AML-193 (cell line): ENCODE measurements at regions not wholly inside any gene's neighbourhood (a gene's known extent, or its start where the extent isn't known, plus 50 kb on each side); places are given as distances from the start of the nearest gene placed in this dataset.
"Not testable (repeated sequence)": the region's sequence is repeated elsewhere in the genome, so short reads cannot be mapped to it uniquely, and the experiment has no call there.

Experiments
- DNase-seq, 2 experiments: peaks; one replicate each; lab custom pipeline; 2025; lab: John Stamatoyannopoulos, UW

DNA sequence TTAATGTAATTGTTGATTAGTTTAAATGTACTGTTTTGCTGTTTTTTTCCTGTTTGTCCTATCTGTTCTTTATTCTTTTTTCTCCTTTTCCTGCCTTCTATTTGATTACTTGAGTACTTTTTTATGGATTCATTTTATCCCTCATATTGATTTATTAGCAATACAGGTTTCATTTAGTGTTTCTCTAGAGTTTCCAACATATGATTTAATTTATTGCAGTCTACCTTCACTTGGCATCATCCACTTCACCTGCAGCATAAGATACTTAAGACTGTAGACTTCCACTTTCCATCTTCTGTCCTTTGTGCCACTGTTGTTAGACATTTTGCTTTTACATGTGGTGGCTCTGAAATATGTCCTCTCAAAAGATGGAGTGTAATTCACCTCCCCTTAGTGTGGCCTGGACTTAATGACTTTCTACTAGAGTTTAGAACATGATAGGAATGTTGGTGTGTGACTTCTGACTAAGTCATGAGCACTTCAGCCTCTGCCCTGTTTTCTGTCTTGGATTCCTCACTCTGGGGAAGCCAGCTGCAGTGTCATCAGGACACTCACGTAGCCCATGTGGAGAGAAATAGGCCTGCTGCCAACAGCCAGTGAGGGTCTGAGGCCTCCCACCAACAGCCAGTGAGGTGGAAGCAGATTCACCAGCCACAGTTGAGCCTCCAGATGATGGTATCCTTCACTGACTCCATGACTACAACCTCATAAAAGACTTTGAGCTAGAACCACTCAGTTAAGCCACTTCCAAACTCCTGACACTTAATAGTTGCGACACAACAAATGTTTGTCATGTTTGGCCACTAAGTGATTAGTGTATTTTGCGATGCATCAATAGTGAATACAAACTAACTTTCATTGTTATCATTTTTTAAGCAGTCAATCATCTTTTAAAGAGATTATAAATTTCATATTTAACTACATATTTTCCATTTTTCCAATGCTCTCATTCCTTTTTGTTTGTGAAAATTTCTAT, 643.5 kb upstream of the DPP6 start:
- DNase-seq = no peak

DNA sequence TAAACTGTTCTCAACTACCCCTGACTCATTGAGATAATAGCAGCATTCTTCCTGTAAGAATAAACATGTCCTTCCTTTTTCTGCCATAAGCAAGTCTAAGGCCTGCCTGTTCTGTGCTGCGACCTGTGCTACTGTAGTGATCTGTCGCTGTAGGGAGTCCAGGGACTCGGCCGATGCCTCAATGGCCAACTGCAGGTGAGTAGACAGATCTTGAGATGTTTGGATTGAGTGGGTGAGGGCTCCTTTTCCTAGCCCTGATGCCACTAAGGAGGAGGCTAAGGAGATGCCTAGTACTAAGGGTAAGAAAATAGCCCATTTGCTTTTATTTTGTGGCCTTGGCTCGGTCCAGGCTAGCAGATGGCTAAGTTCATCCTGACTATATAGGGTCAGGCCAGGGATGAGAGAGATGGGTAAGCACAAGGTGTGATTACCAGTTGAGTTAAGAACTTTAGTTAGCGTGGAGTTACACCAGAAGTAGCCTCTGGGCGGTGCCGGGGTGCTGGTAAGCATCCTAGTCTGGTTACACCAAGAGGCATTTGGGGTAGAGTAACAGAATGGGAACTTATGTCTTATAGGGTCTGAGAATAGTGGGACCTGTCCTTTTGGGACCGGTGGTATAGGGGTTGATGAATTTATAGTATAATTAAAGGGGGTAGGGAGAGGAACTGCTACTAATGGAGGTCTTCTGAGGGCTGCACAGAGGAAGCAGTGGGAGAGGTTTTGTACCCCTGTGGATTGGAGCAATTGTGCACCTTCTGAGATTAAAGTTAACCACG, 642.4 kb upstream of the DPP6 start:
- not testable (repeated sequence) for DNase-seq

DNA sequence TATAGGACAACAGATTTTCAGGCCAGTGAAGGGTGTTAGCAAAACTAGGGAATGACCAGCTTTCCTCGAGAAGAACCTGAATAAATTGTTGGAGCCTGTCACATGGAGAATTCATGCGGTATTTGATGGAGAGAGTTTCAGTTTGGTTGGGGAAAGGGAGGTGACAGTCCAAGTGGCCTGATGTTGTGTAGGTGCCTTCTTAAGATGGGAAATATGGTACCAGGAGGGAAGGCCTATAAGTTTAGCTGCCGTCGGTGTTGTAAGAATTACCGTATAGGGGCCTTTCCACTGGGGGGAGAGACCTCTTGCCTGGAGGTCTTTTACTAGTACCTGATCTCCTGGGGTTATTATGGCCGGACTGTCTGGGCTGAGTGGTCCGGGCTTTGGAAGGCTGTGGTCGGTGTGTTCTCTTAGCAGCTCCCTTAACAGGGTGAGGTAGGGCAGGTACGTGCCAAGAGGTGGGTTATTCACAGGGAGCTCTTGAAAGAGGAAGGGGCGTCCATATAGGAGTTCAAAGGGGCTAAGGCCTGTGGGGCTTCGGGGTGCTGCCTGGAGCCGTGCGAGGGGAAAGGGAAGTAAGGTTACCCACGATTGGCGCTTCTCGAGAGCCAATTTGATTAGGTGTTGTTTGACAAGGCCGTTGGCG, 641.1 kb upstream of the DPP6 start:
- DNase-seq = not testable (repeated sequence)

DNA sequence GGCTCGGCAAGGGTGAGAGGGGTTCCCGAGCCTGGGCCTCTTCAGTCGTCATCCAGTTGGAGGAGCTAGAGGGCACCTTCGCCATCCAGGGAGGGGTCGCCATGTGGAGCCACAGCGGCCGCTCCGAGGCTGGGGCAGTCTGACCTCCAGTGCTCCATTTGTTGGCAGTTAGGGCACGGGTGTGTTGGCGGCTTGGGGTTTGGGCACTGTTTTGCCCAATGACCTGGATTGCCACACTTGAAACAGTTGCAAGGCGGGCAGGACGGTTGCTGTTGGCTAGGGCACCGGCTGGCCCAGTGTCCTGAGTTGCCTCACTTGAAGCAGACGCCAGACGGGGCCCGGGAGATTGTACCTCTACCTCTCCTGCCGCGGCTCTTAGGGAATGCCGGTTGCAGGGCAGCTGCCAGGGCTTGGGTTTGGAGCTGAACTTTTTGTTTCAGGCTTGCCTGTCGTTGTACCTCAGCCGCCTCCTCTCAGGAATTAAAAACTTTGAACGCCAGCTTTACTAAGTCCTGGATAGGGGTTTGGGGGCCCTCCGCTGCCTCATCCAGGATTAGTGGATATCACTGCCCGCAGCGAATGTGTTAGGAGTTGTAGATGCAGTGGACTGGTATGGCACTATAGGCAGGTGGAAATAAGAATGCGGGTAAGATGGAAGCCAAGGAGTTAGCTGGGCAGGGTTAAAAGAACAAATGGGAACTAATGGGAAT, 639.9 kb upstream of the DPP6 start:
- not testable (repeated sequence) for DNase-seq

DNA sequence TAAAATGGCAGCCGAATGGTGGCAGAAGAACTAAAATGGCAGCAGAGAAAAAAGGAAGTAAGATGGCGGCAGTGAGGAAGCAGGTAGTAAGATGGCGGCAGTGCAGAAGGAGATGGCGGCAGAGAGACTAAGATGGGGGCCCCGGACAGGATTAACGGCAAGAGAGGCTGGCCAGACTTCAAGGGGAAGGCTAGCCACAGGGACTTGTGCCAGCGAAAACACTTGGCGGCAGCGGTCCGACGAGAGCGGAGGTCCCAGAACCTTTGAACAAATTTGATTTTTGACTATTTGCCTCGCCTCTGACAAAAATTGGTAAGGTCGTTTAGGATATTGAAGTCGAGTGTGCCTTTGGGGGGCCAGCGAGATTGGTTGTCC, 639.4 kb upstream of the DPP6 start:
- not testable (repeated sequence) for DNase-seq

DNA sequence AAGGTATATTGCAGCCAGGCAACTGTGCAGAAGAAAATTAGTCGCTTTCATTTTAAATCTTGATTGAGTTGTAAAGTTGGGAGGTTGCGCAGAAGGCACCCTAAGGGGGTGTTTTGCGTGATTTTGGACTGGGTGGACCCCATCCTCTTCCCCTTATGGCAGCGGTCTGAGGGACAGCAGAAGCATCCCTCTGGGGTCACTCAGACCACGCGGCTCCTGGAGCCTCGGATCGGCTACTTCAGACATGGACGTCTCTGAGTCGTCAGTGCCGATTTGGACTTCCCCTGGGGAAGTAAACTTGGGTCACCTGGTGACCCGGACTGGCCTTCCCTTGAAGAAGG, 639.0 kb upstream of the DPP6 start:
- DNase-seq = no peak

DNA sequence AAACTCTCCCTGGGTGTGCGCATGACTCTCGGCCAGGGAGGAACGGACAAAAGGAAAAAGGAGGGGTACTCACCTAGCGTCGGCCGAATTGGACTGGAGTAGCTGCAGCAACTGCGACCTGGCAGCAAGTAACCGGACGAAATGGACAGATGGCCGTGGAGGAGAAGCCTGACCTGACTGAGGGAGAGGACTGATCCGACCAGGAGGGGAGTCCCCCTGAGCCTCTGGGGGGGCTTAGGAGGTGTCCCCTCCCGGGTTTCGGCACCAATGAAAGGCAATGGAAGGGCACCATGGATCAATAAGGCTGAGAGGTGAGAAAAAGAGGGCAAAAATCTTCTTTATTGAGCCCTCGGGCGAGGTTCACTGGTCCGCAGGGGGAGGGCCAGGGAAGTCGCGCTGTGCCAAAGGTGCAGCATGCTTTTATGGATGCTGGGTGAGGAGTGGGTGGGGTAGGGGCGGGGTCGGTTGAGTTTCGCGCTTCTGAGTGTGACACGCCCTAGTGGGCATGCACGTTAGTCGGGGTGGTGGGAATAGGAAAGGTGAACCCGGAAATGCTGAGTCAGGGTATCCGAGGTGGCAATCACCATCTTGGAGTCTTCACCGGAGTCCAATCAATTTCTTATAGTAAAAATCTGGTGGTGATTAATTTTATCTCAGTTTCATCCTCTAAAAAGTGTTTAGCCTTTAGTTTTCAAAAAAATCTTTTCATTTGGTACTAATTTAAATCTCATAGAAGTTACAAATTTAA, 638.5 kb upstream of the DPP6 start:
- no peak for DNase-seq

DNA sequence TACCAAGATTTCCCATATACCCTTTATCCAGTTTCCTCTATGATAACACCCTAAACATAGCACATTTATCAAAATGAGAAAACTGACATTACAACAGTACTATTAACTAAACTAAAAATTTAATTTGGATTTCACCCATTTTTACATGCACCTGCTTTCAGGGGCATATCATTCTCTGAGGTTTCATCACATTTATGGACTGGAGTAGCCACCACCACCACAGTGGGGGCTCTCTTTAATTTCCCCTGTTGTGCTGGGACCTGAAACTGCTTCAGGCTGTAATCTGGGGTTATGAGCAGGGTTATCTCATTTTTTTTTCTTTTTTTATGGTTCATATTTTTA, 637.9 kb upstream of the DPP6 start:
- no peak for DNase-seq

DNA sequence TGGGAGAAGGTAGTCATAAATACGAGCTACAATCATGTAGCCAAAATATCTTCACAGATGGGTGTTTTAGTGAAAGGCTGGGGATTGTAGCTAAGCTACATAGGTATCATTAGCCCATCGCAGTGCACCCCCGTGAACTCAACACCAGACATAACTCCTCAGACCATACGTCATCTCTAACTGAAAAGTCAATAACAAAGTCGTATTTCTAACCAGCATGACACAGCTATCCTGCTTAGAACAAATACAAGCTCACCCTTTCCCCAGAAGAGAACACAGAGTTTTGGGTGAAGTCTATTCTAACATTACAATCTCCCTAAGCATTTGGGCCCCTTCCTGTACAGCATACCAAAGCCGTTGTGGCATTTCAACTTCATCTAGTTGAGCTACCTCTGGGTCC, 636.6 kb upstream of the DPP6 start:
- no peak for DNase-seq

DNA sequence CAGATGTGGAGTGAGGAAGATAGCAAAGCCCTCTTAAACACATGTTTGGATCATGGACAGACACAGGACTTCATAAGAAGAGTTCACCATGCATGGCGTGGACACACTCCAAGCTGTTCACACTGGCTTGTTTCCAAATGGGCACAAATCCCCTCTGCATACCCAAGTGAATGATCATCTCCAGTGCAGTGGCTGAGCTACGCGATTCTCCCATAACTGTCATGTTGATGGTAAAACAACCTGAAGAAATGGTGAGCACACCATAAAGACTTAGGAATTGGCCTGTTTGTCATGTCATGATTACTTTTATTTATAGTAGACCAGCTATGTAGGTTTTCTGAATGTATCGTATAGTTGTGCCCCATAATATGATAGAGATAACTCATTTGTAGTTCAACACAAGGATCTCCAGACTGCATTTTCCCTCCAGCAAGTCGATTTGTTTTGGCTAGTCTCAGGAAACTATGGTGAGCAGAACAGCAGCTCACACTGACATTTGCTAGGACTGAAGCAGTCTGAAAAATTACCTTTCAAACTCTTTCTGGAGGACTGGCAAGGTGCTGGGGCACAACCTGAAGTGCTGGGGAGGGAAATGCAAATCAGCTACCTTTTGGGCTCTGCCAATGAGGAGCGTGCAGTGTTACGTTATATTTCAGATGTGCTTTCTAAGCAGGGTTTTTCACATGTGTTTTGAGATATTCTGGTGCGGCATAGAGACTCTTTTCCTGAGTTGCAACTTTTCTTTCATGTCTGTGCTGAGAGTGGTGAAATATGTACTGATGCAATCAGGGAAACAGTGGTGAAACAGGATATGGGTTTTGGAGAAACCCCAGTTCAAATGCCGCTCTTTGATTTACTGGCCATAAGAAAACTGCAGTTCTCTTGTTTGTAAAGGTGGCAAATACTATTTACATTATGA, 629.6 kb upstream of the DPP6 start:
- no peak for DNase-seq

DNA sequence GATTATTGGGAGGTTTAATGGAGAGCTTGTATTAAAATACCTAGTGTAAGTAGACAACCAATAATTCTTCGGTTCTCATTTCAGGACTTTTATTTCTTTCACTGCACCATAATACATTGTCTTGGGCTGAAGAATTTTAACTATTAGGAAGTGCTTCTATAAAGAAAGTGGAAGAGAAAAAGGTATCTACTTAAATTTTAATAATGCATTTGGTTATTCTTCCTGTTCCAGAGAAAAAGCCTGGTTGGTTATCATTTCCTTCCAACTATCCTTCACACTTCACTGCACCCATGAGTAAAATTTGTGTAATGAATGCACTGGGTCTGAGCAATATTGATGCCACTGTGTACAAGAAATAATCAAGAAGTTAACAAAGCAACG, 629.0 kb upstream of the DPP6 start:
- no peak for DNase-seq

DNA sequence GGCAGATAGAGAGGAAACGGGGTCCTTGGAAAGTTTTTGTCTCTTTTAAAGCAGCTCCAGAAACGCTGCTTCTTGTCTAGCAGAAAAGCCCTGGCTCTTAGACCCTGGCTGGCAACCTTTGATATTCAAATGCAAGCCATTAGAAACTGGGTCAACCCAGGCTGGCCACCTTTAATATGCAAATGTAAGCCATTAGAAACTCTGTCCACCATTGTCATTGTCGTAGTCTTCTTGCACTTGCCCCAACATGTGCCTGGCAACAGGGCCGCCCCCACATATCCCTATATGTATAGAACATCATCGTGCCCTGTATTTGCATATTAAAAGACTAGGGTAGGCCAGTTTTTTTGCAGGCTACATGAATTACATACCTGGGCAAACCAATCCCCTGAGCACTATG, 621.3 kb upstream of the DPP6 start:
- no peak for DNase-seq

DNA sequence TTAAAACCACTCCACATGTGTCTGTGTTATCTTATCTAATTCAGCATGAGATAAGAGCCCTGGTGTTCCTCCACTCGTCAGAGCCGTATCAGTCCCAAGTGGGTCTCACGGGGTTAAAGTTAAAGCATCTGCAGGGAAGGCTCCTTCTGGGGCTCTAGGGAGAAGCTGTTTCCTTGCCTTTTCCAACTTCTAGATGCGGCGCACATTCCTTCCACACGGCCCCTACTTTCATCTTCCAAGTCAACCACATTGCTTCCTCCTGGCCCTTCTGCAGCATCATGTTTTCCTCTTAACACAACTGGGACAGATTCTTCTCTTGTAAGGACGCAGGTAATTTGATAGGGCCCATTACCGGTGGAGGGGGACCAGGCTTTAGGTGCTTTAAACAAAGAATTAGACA, 620.1 kb upstream of the DPP6 start:
- DNase-seq = no peak

DNA sequence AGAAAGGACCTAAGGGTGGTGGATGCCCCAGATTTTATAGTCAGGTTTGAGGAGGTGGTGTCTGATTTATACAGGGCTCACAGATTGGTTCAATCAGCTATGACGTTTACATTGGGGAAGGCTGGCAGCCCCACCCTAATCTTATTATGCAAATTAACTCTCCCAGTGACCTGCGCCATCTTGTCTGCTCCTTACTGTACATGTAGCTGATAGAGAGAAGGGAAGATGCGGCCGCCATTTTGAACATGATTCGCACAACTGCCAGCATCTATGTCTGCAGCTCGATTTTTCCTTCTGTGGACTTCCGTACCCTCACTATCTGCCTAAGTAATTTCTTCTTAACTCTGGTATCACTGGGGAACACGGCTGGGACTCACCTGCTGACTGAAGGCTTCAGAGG, 619.0 kb upstream of the DPP6 start:
- DNase-seq = no peak

DNA sequence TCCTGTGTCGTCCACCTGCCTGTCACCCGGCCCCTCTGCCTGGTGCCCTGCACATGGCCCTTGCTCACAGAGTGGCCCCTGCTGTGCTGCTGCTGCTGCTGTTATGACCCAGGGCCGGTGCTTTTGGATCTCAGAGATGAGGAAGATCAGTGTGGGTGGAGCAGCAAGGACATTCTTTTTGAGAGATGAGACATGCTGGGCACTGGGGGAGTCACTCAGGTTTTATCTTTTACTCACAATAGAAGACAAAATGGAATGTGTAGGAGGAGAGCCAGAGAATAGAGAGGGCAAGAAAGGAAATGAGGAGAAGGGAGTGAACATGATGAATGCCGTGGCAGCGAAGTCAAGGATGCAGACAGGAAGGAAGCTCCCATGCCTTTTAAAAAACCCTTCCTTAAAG, 611.5 kb upstream of the DPP6 start:
- DNase-seq = no peak

DNA sequence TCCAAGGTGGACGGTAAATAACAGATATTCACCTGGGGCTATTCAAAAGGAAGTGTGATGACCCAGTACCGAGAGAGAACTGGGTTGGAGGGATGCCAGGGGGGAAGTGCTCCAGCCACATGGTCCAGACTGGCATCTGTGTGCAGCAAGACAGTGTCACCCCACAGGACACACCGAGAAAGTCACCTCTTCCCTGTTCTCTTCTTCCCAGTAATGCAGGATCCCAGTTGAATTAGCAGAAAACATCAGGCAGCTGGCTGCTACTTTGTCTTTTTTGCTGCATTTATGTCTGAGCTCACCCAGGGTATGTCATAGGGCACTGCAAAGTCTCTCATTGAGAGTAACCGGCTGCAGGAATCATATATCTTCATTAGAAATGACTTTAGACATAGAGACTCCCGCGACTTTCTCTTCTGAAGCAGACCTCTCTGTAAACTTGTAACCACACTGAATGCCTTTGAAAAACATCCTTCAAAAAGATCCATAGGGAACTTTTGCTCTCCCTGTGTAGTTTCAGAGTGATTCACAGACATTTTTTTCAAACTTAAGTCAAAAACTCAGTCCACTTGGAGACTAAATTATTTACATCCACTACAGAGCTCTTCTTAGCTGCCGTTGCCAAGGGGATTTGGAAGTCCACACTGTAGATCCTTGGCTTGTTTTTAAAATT, 609.0 kb upstream of the DPP6 start:
- DNase-seq = no peak

DNA sequence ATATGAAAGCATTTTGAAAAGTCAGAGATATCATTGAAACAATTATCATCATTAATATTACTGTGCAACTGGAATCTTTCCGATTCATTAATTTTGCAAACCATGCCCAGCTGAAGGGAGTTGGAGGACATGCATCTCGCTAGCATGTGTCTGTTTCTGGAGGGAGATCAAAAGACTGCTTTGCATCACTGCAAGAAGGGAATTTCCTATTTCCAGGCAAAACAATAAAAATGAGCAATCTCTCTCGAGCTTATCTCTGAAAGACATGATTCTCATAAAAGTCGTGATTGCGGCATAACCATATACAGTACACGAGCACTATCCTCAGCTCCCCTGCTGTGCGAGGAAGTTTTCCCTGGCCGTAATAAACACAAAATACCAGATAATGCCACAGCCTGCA, 607.6 kb upstream of the DPP6 start:
- DNase-seq = no peak

DNA sequence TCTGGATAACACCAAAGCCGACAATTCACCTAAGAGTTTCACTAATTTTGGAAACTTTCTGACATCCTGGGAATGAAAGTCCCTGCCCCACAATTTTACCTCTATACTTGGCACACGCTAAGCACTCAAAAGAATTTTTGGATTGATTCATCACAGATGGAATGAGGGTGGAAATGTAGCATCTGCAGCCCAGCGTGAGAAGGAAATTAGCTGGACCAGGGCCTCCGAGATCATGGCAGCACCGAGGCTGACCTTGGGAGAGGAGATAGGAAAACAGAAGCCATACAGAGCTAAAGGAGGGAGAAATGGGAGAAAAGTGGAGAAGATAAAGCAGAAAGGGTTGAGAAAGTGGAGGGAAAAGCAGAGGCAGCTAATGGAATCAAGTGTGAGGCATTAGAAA, 606.6 kb upstream of the DPP6 start:
- DNase-seq = no peak

DNA sequence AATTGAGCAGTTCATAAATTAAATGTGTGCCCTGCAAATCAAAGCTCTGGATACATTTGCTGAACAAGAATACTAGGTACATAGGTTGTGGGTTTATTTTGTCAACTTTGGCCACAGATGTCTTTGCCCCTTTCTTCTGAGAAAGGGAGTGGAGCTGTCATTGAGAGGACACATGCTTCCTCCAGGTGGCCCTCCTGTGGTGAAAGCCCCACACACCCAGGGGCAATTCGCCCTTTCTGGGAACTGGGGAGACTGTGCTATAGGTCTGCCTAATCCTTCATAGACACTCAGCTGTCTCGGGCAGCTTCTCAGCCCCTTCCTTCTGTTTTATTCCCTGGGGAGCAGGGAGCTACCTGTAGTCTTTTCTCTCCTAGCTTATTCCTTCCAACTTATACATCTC, 605.7 kb upstream of the DPP6 start:
- DNase-seq = no peak

DNA sequence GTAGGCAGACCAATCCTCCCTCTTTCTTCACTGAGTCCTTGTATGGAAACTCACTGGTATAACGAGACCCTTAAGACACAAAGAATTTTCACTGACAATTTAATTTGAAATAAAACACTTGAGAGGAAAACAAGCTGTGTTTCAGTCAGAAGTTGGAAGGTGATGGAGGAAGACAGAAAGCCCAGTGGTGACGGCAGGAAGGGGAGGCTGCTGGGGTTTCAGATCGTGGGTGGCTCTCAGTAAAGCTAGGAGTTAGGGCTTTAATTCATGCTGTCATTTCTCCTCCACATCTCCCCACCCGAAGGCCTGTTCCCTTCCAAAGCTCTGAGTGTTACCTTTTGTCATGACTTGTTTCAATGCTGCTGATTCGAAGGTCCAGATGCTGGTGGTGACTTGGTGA, 605.2 kb upstream of the DPP6 start:
- DNase-seq = no peak
